KMS-11 (cell line): ENCODE measurements at regions not wholly inside any gene's neighbourhood (a gene's known extent, or its start where the extent isn't known, plus 50 kb on each side); places are given as distances from the start of the nearest gene placed in this dataset.

Experiments
- H2AFZ ChIP-seq: fragments of 200-600 bp; sonication (generic); 2 replicates; pipeline ENCODE4 v1.6.1; 2016; ENCODE audit warnings: antibody characterized with exemption, mixed run types, low read depth
- H3K27ac ChIP-seq: fragments of 200-600 bp; sonication (generic); 2 replicates; pipeline ENCODE4 v1.6.1; 2016; ENCODE audit warnings: mild to moderate bottlenecking, mixed run types
- H3K27me3 ChIP-seq: fragments of 200-600 bp; sonication (generic); 2 replicates; pipeline ENCODE4 v1.6.1; 2017; ENCODE audit warnings: mild to moderate bottlenecking, low read depth, mixed run types, moderate library complexity; ENCODE audit not compliant: insufficient read depth
- H3K36me3 ChIP-seq: fragments of 200-600 bp; sonication (generic); 2 replicates; pipeline ENCODE4 v1.6.1; 2017; ENCODE audit warnings: mild to moderate bottlenecking, mixed run types; ENCODE audit not compliant: insufficient read depth
- H3K4me1 ChIP-seq: fragments of 200-600 bp; sonication (generic); 2 replicates; pipeline ENCODE4 v1.6.1; 2016; ENCODE audit warnings: mild to moderate bottlenecking, low read depth, mixed run types; ENCODE audit not compliant: poor library complexity, severe bottlenecking
- H3K4me2 ChIP-seq: fragments of 200-600 bp; sonication (generic); 2 replicates; pipeline ENCODE4 v1.7.0; 2016; ENCODE audit warnings: mild to moderate bottlenecking, mixed run types
- H3K4me3 ChIP-seq: fragments of 200-600 bp; sonication (generic); IDR thresholded peaks from 2 replicates; pipeline ENCODE4 v1.6.1; 2017; ENCODE audit warnings: low read depth, low read length, mixed read lengths; ENCODE audit not compliant: insufficient read depth
- H3K79me2 ChIP-seq: fragments of 200-600 bp; sonication (generic); 2 replicates; pipeline ENCODE4 v1.6.1; 2016; ENCODE audit warnings: low read depth, mixed run types; ENCODE audit not compliant: insufficient read depth
- H3K9ac ChIP-seq: fragments of 200-600 bp; sonication (generic); 2 replicates; pipeline ENCODE4 v1.6.1; 2016; ENCODE audit warnings: mild to moderate bottlenecking, mixed run types
- H4K20me1 ChIP-seq: fragments of 200-600 bp; sonication (generic); 2 replicates; pipeline ENCODE4 v1.6.1; 2016; ENCODE audit warnings: mild to moderate bottlenecking, mixed run types; ENCODE audit not compliant: insufficient read depth
- TF ChIP-seq, protein P1 (sequence below): fragments of 200-600 bp; sonication (generic); conservative IDR thresholded peaks from 2 replicates; pipeline ENCODE4 v1.6.1; 2017; ENCODE audit warnings: low read depth, mild to moderate bottlenecking, antibody characterized with exemption, low read length, moderate library complexity, mixed read lengths

DNA sequence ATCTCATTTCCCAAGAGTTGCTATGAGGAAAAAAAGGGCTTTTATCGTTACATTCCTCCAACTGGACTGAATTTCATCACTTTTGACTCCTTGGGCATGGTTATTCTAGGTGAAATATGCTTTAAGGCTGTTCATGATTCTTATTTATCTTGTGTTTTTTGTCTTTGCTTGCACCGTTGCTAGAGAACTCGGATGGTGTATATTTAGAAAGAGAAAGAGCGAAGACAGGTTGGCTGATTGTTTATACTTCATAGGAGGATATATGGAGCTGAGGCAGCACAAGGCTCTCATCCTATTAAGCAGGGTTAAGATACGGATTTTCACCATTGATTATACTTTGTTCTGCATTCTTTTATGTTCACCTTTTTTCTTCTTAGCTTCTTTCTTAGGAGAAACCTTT is 94.9 kb upstream of the GEMIN8 start:
- no peak overlapping the region for H3K9ac ChIP-seq
- no peaks in the 10 kb centered on the region for H3K36me3 ChIP-seq
- no peak overlapping the region for H3K4me2 ChIP-seq
- H3K27ac ChIP-seq: no peak overlapping the region
- no peak overlapping the region for H3K4me3 ChIP-seq
- H2AFZ ChIP-seq: no peak overlapping the region
- TF ChIP-seq, protein P1, sequence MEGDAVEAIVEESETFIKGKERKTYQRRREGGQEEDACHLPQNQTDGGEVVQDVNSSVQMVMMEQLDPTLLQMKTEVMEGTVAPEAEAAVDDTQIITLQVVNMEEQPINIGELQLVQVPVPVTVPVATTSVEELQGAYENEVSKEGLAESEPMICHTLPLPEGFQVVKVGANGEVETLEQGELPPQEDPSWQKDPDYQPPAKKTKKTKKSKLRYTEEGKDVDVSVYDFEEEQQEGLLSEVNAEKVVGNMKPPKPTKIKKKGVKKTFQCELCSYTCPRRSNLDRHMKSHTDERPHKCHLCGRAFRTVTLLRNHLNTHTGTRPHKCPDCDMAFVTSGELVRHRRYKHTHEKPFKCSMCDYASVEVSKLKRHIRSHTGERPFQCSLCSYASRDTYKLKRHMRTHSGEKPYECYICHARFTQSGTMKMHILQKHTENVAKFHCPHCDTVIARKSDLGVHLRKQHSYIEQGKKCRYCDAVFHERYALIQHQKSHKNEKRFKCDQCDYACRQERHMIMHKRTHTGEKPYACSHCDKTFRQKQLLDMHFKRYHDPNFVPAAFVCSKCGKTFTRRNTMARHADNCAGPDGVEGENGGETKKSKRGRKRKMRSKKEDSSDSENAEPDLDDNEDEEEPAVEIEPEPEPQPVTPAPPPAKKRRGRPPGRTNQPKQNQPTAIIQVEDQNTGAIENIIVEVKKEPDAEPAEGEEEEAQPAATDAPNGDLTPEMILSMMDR: no peak
- no peaks in the 10 kb centered on the region for H3K79me2 ChIP-seq
- no peaks in the 10 kb centered on the region for H4K20me1 ChIP-seq
- no peaks in the 10 kb centered on the region for H3K27me3 ChIP-seq
- no peaks in the 10 kb centered on the region for H3K4me1 ChIP-seq

DNA sequence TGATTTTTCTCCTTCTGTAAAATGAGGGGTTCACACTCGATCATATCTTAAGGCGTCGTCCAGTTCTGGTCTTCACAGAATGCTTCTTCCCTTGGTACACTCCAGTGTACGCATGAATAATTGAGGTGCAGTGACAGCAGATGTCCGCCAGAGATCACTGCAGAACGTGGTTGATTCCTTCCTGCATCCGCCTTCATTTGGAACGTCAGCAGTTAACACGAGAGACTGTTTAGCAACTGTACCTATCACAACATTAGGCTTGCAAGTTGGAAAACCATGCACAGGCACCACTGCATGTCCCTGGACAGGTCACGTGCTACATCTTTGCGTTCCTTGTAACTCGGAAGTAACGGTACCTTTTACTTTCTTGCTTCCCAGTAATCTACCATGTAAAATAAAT is 66.0 kb upstream of the GEMIN8 start:
- no peak overlapping the region for H3K9ac ChIP-seq
- no peaks in the 10 kb centered on the region for H4K20me1 ChIP-seq
- H3K36me3 ChIP-seq: no peaks in the 10 kb centered on the region
- TF ChIP-seq, protein P1: 0 out of 2 replicates have a peak, but pooled peaks have one; percentile 36
- H3K27ac ChIP-seq: no peak overlapping the region
- no peak overlapping the region for H3K4me3 ChIP-seq
- H3K79me2 ChIP-seq: no peaks in the 10 kb centered on the region
- no peaks in the 10 kb centered on the region for H3K27me3 ChIP-seq
- no peaks in the 10 kb centered on the region for H3K4me1 ChIP-seq
- no peak overlapping the region for H3K4me2 ChIP-seq
- no peak overlapping the region for H2AFZ ChIP-seq

DNA sequence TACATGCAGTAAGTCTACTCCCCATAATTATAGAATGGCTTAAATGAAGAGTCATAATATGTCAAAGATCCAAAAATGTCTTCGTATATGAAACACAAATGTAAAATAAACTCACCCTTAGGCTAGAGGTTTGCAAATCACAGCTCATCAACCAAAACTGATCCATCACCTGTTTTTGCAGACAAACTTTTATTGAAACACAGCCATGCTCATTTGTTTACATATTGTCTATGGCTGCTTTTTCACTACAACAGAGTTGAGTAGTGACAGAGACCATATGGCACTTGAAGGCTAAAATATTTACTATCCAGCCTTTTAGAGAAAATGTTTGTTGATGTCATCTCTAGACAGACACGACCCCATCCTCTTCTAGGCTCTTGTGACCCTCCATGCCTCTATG is 64.5 kb upstream of the GEMIN8 start:
- Histone ChIP-seq H4K20me1 (no peaks in the 10 kb centered on the region), H3K36me3 (no peaks in the 10 kb centered on the region), H3K27me3 (no peaks in the 10 kb centered on the region), H2AFZ (no peak overlapping the region), H3K9ac (no peak overlapping the region), H3K4me3 (no peak overlapping the region), H3K4me2 (no peak overlapping the region), H3K79me2 (no peaks in the 10 kb centered on the region), H3K4me1 (no peaks in the 10 kb centered on the region), H3K27ac (no peak overlapping the region)
- TF ChIP-seq, protein P1: no peak

DNA sequence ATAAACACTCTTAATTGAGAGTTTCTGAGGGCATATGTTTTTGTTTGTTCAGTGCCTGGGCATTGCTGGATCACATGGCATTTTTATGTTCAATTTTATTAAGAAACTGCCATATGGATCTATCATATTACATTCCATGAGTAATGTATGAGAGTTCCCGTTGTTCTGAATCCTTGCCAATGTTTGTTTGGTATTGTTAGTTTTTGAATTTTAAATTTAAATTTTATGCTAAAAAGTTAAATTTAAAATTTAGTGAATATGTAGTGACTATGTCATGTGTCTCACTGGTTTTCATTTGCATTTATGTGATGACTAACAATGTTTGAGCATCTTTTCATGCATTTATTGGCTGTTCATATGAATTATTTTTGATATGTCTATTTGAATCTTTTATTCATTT is 54.8 kb upstream of the GEMIN8 start:
- Histone ChIP-seq H3K36me3 (no peaks in the 10 kb centered on the region), H3K4me2 (no peak overlapping the region), H4K20me1 (no peaks in the 10 kb centered on the region), H3K27ac (no peak overlapping the region), H3K9ac (no peak overlapping the region), H3K4me3 (no peak overlapping the region), H3K27me3 (no peaks in the 10 kb centered on the region), H3K79me2 (no peaks in the 10 kb centered on the region), H3K4me1 (no peaks in the 10 kb centered on the region), H2AFZ (no peak overlapping the region)
- TF ChIP-seq, protein P1: no peak
